IPS DF 4.7 (cell line): ENCODE measurements at regions not wholly inside any gene's neighbourhood (a gene's known extent, or its start where the extent isn't known, plus 50 kb on each side); places are given as distances from the start of the nearest gene placed in this dataset.

ENCODE experiments used
- DNase-seq: peaks from one replicate; pipeline ENCODE4 v3.0.0-alpha.2; 2013; ENCODE audit warnings: low spot score; ENCODE audit errors: extremely low read depth

DNA sequence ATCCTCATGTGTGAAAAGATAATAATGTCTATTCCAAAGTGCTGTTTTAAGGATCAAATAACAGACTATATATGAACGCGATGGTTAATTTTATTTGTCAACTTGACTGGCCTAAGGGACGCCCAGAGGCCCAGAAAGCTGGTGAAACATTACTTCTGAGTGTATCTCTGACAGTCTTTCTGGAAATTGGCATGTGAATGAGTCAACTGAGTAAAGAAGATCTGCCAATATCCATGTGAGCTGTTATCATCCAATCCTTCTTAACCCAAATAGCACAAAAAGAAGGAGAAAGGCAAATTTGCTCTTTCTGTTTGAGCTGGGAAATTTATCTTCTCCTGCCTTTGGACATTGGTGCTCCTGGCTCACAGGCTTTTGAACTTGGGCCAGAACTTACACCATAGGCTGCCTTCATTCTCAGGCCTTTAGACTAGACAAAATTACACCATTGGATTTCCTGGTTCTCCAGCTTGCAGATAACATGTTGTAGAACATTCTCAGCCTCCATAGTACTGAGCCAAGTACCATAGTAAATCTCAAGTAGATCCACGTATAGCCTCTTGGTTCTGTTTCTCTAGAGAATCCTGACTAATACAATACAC is 114.7 kb upstream of the DOCK10 start:
- no peak for DNase-seq

DNA sequence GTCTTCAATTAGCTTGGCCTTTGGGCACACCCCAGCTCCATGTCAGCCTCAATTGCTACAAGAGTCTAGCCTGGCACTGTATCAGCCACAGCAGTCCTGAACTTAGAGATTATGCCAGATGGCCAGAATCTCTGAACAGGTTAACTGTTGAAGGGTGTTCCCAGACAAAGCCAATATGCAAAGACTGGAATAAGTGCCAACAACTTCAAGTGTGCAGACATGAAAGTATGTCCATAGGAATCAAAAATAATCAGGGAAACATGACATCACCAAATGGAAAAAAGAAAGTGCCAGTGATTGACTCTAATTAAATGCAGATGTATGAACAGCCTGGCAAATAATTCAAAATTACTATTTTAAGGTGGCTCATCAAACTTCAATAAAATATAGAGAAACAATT is 98.5 kb upstream of the DOCK10 start:
- DNase-seq: no peak

DNA sequence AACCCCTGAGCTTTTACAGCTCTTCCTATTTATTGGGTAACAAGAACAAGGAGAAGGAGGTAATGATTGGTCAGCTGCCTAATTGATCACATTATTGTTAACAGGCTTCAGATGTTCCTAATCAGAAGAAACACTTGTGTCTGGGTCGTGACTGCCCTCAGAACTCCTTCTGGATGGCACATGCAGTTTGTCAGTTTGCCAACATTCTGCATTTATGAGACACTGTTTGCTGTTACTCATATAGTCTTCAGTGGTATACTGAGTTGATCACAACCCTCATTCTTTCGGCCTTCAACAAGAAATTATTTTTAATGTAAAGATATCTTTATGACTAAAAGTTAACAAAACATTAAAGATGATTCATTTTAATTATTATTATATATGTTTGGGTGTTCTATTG is 95.7 kb upstream of the DOCK10 start:
- no peak for DNase-seq

DNA sequence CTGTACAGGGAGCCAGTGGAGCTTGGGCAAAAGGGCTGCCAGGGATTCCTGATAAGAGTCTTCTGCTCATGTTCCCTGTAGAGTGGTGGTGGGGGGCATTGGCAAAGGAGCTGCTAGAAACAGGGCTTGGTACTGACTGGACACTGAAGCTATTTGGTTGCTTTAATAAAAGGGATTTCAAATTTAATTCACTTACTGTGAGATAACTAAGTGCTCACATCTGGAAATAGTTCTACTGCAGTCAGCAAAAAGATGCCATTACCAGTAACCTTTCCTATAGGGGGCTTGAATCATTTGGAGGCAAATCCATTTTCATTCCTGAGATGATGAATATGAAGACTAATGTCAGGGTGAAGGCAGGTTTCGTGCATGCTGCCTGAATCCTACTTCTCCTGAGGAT is 94.3 kb upstream of the DOCK10 start:
- DNase-seq: no peak

DNA sequence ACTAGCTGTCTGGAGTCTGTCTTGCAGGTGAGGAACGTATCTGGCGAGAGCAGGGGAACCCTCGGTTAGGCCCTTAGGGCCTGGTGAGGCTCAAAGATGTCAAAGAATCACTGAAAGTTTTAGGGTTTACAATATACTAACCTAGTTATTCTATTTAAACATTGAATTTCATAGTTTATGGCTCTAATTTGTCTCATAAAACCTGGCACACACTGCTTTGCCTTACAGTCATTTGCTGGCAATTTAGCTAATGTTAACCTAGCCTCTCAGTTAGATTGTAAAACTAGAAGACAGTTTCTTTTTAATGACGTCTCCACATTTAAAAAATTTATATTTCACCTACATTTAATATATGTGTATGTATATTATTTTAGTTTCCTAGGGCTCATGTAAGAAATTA is 89.6 kb upstream of the DOCK10 start:
- no peak for DNase-seq

DNA sequence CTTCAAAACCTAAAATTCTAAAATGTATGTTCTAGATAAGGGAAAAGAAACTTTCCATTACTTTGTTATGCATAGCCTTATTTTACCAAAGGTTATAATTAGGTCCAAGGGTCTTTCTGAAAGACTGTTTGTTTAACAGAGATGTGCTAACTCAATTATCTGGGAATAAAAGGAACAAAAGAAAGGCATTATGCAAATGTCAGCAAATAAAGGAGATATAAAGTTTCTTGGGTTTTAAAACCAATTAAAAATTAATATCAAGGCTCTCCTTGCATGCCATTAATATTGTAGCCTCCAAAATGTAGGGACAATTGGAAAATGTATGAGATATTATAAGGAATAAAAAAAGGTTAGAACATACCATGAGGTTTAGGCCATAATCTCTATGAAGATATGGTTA is 87.8 kb upstream of the DOCK10 start:
- DNase-seq: no peak

DNA sequence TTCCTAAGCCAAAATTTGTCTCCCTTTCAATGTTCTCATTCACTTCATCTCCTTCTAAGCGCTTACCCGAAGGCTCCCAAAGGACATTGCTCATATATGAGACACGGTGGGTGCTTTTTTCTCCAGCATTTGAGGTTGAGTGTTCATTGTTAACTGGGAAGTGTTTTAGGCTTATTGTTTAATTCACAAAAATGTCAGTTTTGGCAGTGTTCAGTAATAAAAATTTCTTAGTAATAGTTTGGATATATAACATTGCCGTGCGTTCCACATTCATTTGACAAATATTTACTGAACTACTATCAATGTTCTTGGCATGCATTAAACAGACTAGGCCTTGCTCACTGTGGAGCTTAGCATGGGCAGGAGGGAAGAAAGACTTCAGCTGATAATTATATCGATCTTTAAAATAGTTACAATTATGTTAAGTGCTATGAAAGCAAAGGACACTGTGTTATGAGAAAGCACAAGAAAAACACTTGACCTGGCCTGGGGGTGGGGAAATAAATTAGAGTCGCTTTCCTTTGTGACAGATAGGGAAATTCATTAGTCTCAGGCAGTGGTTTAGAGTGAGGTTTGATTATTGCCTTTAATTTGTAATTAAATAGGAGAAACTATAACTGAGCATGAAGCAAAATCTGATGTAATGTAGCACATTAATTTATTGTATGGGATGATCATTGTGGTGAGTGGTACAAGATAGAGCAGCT is 82.2 kb upstream of the DOCK10 start:
- no peak for DNase-seq

DNA sequence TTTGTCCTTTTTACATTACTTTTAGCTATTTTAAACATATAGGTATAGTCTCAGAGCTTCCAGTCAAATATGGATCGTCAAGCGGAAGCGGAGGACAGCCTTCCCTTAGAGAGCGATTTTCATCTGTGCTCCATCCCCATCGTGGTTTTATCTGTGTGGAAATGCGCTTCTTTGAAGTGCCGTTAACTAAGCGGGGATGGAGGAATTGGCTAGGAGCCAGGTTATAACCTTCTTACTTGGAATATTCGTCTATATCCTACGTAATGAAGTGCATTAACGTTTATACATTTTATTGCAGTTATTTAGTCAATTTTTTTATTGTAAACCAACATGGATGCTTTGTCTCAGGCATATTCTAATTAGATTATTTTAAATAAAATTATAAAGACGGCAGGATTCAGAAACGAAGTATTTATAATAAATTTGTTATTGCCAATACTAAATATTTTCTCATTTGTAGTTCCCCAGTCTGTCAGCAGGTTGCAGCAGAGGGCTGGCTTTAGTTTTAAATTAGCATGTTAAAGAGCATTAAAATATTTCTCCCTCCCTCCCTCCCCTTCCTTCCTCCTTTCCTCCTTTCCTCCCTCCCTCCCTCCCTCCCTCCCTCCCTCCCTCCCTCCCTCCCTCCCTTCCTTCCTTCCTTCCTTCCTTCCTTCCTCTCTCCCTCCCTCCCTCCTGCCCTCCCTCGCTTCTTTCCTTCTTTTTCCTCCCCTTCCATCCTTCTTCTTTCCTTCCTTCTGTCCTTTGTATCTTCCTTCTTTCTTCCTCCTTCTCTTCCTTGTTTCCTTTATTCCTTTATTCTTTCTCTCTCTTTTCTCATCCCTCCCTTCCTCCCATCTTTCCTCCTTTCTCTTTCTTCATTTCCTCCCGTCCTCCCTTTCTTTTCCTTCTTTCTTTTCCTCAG is 80.6 kb upstream of the DOCK10 start:
- no peak for DNase-seq

DNA sequence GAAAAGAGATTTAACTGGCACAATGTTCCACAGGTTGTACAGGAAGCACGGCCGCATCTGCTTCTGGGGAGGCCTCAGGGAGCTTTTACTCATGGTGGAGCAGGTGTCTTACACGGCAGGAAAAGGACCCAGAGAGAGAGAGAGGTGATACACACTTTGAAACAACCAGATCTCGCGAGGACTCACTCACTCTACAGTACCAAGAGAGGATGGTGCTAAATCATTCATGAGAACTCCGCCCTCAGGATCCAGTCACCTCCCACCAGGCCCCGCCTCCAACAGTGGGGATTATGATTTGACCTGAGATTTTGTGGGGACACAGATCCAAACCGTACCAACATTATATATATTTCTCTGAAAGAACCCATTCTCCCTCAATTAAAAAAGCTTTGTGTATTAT is 79.7 kb upstream of the DOCK10 start:
- DNase-seq: no peak

DNA sequence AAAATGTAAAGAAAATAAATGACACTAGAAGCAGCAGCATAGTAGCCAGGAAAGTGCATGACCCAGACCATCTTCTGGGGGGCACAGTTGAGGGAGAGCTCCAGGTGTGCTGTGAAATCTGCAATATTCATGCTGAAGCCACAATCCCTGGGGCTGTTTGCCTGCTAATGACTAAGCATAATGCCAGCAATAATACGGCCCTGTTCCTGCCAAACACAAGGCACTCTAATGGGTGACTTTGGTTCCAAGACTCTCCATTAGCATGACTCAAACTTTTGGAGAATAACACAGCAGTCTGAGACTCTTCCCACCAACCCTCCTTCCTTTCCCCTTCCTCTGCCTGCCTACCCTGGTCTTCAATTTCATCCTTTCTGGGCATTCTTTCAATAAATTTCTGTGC is 77.9 kb upstream of the DOCK10 start:
- DNase-seq: no peak

DNA sequence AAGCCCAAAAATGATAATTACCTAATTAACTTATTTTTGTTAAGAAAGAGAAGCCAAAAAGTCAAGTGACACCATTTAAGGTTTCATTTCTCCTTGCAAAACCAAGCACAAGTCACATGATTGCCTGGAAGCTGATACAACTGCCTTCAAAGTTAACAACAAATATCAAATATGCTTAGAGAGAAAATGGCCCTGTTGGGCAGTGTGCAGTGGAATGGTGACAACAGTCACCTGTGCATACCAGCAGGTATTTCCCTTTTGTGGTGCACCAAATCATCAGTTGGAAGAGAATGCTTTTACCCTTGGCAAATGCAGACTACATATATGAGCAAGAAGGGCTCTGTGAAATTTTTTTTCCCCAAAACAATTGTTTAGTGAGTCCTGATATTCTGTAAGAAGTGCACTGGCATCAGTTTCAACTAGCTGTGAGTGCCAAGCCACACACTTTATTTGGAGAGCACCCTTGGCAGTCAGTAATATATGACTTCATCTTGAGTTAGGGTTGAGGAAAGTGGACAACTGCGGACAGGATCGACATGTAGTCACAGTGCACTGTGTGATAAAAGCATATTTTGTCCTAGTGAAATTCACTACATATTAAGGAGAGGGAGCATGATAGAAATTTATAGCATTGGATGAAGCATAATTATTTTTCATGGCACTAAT is 74.9 kb upstream of the DOCK10 start:
- no peak for DNase-seq

DNA sequence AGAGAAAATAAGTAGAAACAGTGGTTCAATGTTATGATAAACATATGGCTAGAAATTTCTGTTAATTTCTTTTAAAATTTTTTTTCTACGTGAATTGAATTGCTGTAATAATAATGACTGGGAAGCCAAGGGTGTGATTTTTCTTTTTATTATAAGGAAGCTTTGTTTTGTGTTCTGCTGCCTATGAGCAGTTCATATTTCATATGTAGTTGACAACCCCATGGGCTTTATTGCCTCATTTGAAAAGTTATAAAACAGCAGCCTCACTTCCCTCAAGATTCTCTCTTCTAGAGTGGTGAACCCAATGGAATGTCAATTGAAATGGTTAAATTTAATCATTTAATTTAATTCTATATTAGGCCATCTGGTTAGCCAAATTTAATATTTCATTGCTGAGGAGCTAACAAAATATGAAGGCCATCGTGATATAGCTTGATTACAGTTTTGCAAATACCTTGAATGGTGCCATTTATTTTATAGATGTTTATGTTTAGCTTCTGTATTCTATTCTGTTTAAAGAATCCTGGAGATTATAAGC is 72.6 kb upstream of the DOCK10 start:
- no peak for DNase-seq

DNA sequence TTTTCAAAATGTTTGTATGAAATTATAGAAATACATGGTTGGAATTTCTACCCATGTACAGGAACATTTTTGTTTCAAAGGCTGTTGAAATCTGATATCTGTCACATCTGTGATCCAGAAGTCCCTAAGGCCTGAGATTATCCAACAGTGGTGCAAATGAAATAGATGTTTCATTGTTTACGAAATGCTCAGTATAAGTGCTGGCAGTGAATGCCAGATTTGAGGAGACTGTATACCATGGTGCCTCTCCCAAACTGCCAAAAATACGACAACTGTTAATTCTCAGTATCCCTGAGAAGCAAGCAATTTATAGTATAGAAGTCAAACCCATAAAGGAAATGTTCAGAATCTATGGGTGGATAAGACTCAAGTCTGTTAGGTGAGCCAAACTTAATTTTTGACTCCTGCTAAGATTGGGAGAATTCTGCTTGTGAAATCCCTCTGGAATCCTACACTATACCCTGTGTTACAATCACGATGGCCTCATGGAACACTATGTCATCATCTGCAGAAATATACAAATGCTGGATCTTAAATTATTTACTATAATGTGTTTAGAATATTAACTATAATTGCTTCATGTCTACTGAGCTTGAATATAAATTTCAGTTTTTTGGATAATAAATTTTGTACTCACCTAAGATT is 71.2 kb upstream of the DOCK10 start:
- no peak for DNase-seq

DNA sequence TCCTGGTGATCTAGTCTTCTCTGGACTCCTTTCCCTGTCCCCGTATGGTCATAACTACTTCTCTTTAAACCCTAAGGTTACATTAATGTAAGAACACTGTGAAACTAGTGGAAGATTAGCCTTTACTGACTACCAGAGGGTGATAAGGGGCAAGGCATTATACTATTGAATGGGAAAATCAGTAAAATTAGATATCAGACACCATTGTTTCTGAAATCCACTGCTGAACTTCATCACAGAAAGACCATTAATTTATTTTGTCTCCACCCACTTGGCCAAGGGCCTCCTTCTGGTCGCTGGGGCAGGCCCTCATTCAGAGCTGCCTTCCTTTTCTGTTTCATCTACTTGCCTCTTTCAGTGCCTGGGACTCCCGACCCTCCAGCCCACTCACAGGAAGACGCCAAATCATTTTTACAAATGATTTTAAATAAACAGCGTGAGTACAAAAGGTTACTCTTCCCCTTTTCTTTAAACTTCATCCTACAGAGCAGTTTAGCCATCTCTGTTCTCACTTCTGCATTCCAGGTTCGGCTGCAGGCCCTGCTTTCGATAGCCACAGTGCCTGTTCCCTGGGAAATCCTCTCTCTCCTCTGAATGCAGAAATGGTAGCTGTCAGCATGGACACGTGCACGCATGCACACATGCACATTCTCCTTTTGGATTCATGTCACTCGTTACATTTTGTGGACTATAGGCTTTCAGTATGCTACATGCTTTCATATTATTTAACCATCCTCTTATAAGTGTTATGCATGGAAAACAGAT is 70.3 kb upstream of the DOCK10 start:
- DNase-seq: no peak

DNA sequence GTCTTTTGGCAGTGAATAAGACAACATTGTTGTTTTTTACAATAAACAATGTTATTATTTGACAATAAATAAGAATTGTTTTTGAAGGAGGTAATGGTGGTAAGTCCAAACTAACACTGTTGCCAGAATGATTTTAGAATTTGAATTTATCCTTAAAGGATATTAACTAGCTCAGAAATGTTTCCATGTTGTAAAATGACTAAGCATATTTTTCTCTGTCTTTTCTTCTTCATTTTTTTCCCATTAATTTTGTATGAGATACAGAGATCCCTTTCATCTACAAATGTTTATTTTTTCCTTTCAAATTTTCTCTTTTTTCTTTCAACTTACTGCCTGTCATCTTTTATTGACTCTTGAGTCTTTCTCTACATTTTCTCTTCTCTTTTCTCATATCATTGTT is 66.5 kb upstream of the DOCK10 start:
- DNase-seq: no peak

DNA sequence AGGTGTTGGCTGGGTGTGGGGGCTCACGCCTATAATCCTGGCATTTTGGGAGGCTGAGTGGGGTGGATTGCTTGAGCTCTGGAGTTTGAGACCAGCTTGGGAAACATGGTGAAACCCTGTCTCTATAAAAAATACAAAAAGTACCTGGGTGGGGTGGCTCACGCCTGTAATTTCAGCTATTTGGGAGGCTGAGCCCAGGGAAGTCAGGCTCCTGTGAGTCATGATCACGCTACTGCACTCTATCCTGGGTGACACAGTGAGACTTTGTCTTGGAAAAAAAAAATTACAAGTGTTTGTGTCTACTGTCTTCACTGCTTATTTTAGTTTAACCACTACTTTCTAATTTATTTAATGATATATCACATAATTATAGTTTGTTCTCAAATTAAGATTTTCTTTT is 62.7 kb upstream of the DOCK10 start:
- no peak for DNase-seq

DNA sequence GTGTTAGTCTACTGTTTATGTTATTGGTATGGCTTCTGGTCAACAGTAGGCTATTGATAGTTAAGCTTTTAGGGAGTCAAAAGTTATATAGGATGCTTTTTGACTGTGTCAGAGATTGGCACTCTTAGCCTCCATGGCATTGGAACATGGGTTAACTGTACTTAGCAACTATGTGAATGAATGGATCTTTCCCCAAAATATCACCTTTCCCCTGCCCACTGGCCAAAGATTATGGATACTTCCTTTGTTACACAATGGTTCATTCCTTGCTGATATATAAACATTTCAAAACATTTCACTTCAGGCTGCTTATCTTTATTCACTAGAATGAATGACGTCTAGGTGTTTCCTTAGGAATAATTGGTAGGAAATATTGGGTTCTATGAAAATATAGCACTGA is 62.1 kb upstream of the DOCK10 start:
- DNase-seq: no peak

DNA sequence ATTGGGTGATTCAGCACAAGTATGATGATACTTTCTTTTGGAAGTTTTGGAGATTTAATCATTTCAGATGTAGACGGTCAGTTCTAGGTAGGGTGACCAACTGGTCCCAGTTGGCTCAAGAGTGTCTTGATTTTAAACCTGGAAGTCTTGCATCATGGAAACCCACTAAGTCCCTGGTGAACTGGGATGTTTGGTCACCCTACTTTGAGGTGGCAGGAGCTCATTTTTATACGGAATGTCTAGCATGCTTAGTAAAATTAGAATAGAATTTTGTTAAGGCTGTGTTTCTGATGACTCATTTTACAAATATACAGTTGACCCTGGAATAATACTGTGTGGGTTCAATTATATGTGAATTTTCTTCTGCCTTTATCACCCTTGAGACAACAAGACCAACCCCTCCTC is 61.5 kb upstream of the DOCK10 start:
- no peak for DNase-seq

DNA sequence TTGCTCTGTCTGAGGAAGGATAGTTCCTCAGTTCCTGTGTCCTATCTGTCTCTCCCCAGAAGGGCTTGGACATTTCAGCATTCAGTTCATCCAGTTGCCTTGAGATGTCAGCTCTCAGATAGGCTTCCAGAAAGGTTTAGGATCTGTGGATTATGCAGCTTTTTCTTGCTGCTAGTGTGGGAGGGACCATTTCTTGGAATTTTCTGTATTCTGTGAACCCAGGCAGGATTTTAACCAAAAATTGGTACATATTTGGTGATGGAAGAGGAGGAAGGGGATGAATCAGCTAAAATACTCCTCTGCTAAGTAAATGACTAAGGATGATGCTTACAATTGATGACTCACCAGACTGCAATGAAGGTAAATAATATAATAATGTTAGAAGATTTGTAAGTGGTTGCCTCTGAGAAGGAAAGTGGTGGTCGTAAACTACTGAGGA is 58.6 kb upstream of the DOCK10 start:
- no peak for DNase-seq

DNA sequence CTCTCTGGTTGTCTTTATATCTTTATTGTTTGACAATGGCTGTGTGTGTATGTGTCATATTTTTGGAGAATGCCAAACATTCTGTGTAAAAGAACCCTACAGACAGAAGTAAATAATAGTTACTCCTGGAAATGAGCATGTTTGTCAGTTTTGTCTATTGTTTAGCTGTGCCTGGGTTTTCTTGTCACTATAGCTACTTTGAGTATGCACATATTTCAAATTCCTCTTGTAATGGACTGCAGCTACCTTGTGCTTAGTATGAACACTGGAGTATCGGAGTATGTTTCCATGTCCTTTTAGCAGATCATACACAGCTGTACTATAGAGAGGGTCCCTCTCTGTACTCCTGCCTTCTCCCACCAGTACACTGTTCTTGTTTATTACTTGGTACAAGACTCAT is 58.0 kb upstream of the DOCK10 start:
- no peak for DNase-seq
